ENCODE measurements at regions not wholly inside any gene's neighbourhood (a gene's known extent, or its start where the extent isn't known, plus 50 kb on each side); places are given as distances from the start of the nearest gene placed in this dataset.

DNA sequence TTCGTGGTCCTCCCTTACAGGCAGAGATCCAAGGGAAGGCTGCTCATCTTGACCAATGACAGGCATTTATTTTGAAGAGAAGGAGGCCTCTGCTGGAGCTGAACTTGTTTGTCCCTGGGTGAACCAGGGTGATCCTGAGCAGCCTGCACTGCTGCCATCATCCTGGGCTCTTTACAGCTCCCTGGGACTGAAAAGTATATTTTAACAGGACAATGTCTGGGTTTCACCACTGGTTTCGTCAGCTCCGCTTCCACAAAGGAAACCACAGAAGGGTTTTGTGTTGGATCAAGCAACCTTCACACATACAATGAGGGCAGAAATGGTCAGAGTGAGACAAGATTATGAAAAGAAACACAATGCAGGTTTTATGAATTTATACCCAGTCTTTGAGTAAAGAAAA lies 400.7 kb upstream of the TPM1 start:
- TF ChIP-seq, protein P1, sequence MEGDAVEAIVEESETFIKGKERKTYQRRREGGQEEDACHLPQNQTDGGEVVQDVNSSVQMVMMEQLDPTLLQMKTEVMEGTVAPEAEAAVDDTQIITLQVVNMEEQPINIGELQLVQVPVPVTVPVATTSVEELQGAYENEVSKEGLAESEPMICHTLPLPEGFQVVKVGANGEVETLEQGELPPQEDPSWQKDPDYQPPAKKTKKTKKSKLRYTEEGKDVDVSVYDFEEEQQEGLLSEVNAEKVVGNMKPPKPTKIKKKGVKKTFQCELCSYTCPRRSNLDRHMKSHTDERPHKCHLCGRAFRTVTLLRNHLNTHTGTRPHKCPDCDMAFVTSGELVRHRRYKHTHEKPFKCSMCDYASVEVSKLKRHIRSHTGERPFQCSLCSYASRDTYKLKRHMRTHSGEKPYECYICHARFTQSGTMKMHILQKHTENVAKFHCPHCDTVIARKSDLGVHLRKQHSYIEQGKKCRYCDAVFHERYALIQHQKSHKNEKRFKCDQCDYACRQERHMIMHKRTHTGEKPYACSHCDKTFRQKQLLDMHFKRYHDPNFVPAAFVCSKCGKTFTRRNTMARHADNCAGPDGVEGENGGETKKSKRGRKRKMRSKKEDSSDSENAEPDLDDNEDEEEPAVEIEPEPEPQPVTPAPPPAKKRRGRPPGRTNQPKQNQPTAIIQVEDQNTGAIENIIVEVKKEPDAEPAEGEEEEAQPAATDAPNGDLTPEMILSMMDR (IDR thresholded peaks at IDR 0.05): no peak
- TF ChIP-seq POLR2AphosphoS5 (IDR thresholded peaks at IDR 0.05): no peak
- TF ChIP-seq POLR2A (IDR thresholded peaks at IDR 0.05): no peak
- TF ChIP-seq EP300 (IDR thresholded peaks at IDR 0.05): no peak
